ENCODE measurements at regions not wholly inside any gene's neighbourhood (a gene's known extent, or its start where the extent isn't known, plus 50 kb on each side); places are given as distances from the start of the nearest gene placed in this dataset.
"Not testable (repeated sequence)": the region's sequence is repeated elsewhere in the genome, so short reads cannot be mapped to it uniquely, and the experiment has no call there.

- DNase-seq, result no peak
- intact Hi-C loops (cut with DNase I), result no loop called here
- no peak for ATAC-seq
Observed at GRCh38 chr9:115291841-115292240, 173.9 kb upstream of the TNC start.

GRCh38 chr9:115292584-115293279 is 174.8 kb upstream of the TNC start:
- intact Hi-C loops (cut with DNase I), result no loop called here
- DNase-seq, result no peak
- peak in 1 of 2 donors; percentile 83 for ATAC-seq

- ATAC-seq (no peak), DNase-seq (no peak)
- intact Hi-C loops (cut with DNase I), result no loop called here
Observed at GRCh38 chr9:115295734-115296133, 177.8 kb upstream of the TNC start.

GRCh38 chr9:115296831-115297565 is 179.0 kb upstream of the TNC start:
- no peak for ATAC-seq
- DNase-seq, result no peak
- intact Hi-C loops (cut with DNase I), result no loop called here

- DNase-seq, result no peak
- intact Hi-C loops (cut with DNase I), result no loop called here
- ATAC-seq, result no peak
Observed at GRCh38 chr9:115300116-115300515, 182.2 kb upstream of the TNC start.

- DNase-seq (no peak), ATAC-seq (no peak)
- intact Hi-C loops (cut with DNase I), result no loop called here
Observed at GRCh38 chr9:115300874-115301273, 182.9 kb upstream of the TNC start.

GRCh38 chr9:115301581-115301980 is 183.6 kb upstream of the TNC start:
- DNase-seq (no peak), ATAC-seq (no peak)
- intact Hi-C loops (cut with DNase I), result no loop called here

GRCh38 chr9:115305543-115305942 is 187.6 kb upstream of the TNC start:
- intact Hi-C loops (cut with DNase I), result no loop called here
- ATAC-seq (no peak), DNase-seq (no peak)

GRCh38 chr9:115306865-115307264 is 188.9 kb upstream of the TNC start:
- DNase-seq (no peak), ATAC-seq (no peak)
- intact Hi-C loops (cut with DNase I), result no loop called here

GRCh38 chr9:115313545-115313944 is 195.6 kb upstream of the TNC start:
- DNase-seq (no peak), ATAC-seq (no peak)
- intact Hi-C loops (cut with DNase I), result no loop called here

- ATAC-seq, result no peak
- intact Hi-C loops (cut with DNase I), result no loop called here
Observed at GRCh38 chr9:115326461-115326860, 208.5 kb upstream of the TNC start.

GRCh38 chr9:115327436-115328122 is 209.6 kb upstream of the TNC start:
- intact Hi-C loops (cut with DNase I), result no loop called here
- DNase-seq, result no peak
- ATAC-seq, result peak in 1 of 2 donors; percentile 31

More at GRCh38 chr9:115326461-115326860, 208.5 kb upstream of the TNC start:
- DNase-seq, result no peak

- ATAC-seq (peak; percentile 80 to 93), DNase-seq (peak; percentile 39)
- intact Hi-C loops (cut with DNase I), result no loop called here
Observed at GRCh38 chr9:115328228-115328627, 210.3 kb upstream of the TNC start.

- peak in 1 of 2 donors; percentile 68 for ATAC-seq
- no peak for DNase-seq
- intact Hi-C loops (cut with DNase I), result no loop called here
Observed at GRCh38 chr9:115328677-115329076, 210.7 kb upstream of the TNC start.

GRCh38 chr9:115333277-115334070 is 215.5 kb upstream of the TNC start:
- ATAC-seq (no peak), DNase-seq (no peak)
- intact Hi-C loops (cut with DNase I), result no loop called here

GRCh38 chr9:115335439-115335838 is 217.5 kb upstream of the TNC start:
- ATAC-seq, result no peak
- intact Hi-C loops (cut with DNase I), result no loop called here

GRCh38 chr9:115340314-115340713 is 222.4 kb upstream of the TNC start:
- intact Hi-C loops (cut with DNase I), result no loop called here
- ATAC-seq (no peak), DNase-seq (no peak)

More at GRCh38 chr9:115335439-115335838, 217.5 kb upstream of the TNC start:
- no peak for DNase-seq

GRCh38 chr9:115341426-115341825 is 223.5 kb upstream of the TNC start:
- intact Hi-C loops (cut with DNase I), result no loop called here
- DNase-seq (peak; percentile 37), ATAC-seq (peak in 1 of 2 donors; percentile 53)

GRCh38 chr9:115347776-115348175 is 229.8 kb upstream of the TNC start:
- intact Hi-C loops (cut with DNase I); DNase-seq; ATAC-seq: not testable (repeated sequence)

All from left cardiac atrium (tissue), 4 donors.